ENCODE measurements at regions not wholly inside any gene's neighbourhood (a gene's known extent, or its start where the extent isn't known, plus 50 kb on each side); places are given as distances from the start of the nearest gene placed in this dataset.

DNA sequence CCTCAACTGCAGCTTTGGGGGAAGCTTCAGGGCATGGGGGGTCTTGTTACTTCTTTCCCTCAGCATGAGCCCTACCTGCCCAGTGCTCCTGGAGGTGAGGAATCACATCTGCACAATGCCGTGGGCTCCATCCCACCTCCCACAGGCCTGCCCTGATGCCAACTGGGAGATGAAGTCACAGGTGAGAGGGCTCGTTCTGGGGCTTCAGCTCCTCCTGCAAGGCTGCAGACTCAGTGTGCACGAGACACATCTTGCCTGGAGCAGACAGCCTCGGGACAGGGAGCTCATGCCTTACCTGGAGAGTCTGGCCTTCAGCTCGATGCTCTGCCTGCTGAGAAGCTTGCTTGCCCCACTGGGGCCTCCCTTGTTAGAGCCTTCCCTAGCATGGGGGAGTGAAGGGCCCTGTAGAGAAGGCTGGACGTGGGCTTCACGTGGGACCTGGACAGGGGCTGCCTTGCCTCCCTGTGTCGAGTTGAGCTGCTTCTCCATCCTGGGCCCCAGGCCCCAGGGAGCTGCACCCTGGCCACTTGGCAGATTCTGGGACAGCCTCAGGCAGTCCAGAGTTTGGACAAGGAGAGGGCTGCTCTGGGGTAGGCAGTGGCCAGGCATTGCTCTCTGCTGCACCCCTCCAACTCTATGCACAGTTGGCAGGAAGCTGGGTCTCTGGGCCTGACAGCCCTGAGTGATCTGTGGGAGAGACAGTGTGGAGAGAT, 171.4 kb downstream of the KIF26A start:
- TF ChIP-seq, protein P1, sequence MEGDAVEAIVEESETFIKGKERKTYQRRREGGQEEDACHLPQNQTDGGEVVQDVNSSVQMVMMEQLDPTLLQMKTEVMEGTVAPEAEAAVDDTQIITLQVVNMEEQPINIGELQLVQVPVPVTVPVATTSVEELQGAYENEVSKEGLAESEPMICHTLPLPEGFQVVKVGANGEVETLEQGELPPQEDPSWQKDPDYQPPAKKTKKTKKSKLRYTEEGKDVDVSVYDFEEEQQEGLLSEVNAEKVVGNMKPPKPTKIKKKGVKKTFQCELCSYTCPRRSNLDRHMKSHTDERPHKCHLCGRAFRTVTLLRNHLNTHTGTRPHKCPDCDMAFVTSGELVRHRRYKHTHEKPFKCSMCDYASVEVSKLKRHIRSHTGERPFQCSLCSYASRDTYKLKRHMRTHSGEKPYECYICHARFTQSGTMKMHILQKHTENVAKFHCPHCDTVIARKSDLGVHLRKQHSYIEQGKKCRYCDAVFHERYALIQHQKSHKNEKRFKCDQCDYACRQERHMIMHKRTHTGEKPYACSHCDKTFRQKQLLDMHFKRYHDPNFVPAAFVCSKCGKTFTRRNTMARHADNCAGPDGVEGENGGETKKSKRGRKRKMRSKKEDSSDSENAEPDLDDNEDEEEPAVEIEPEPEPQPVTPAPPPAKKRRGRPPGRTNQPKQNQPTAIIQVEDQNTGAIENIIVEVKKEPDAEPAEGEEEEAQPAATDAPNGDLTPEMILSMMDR (optimal IDR thresholded peaks at IDR 0.05 in 1 of 3, IDR thresholded peaks at IDR 0.05 in 1 of 3, conservative IDR thresholded peaks at IDR 0.05 in 1 of 3; ENCODE audit: extremely low read depth in 1 of 3, insufficient read depth in 2 of 3, low read length in 3 of 3), result no peak
- TF ChIP-seq EZH2 (IDR thresholded peaks at IDR 0.05; ENCODE audit: low read length), result no peak
